Peyer's patch (tissue), 4 donors: ENCODE measurements at regions not wholly inside any gene's neighbourhood (a gene's known extent, or its start where the extent isn't known, plus 50 kb on each side); places are given as distances from the start of the nearest gene placed in this dataset.

Source experiments
- CTCF ChIP-seq, 6 experiments: fragments of 450-650 bp in 4 of 6; fragments of 200-600 bp in 2 of 6; sonication (generic) in 1 of 6; IDR thresholded peaks; one replicate each; pipeline ENCODE4 v1.5.1; 2017 to 2019; ENCODE audit warnings: antibody characterized with exemption in 6 of 6, mild to moderate bottlenecking in 3 of 6, moderate library complexity in 1 of 6
- POLR2A ChIP-seq, 2 donors: fragments of 450-650 bp; IDR thresholded peaks; one replicate each; pipeline ENCODE4 v1.5.1; 2017; ENCODE audit warnings: antibody characterized with exemption in 2 of 2, mild to moderate bottlenecking in 2 of 2, moderate library complexity in 2 of 2

- no peak for TF ChIP-seq CTCF (IDR thresholded peaks at IDR 0.05)
- TF ChIP-seq POLR2A (IDR thresholded peaks at IDR 0.05) = no peak
Measured at GRCh38 chr6:150680510-150680909, 80.8 kb downstream of the PLEKHG1 start.
